ENCODE measurements at regions not wholly inside any gene's neighbourhood (a gene's known extent, or its start where the extent isn't known, plus 50 kb on each side); places are given as distances from the start of the nearest gene placed in this dataset.

GRCh38 chr2:204280262-204280668 lies 265.0 kb upstream of the PARD3B start:
- CTCF ChIA-PET = no interaction called here
- Mint-ChIP-seq H3K36me3 (no peaks in the 10 kb centered on the region), H3K27me3 (peaks cover 13 to 46% (median 20%) of the 10 kb centered on the region in 5 donors), H3K9me3 (no peaks in the 10 kb centered on the region), H3K27ac (no peak overlapping the region), H3K4me3 (no peak overlapping the region), H3K4me1 (no peaks in the 10 kb centered on the region)
- DNase-seq = no peak
- Histone ChIP-seq H3K9me3 (ENCODE audit: control insufficient read depth in 2 of 3, low read length in 3 of 3) (no peaks in the 10 kb centered on the region), H3K36me3 (ENCODE audit: control insufficient read depth in 2 of 3, insufficient read depth in 3 of 3, low read length in 3 of 3) (no peaks in the 10 kb centered on the region), H3K27me3 (ENCODE audit: control insufficient read depth in 2 of 2, insufficient read depth in 2 of 2, low read length in 2 of 2) (no peaks in the 10 kb centered on the region), H3K4me1 (ENCODE audit: control insufficient read depth in 2 of 2, insufficient read depth in 2 of 2, low read length in 2 of 2) (no peaks in the 10 kb centered on the region), H3K4me3 (ENCODE audit: low read length) (no peak overlapping the region), H3K27ac (ENCODE audit: low read depth, low read length) (no peak overlapping the region)
- no peak for ATAC-seq
- intact Hi-C loops (cut with micrococcal nuclease) = no loop called here
- POLR2A ChIA-PET = no interaction called here

- ChIA-PET POLR2A (no interaction called here), CTCF (interaction anchor here (0.6 kb wide), 1 partner anchor 1687 kb away, joined by 3 read pairs; no protein-coding TSS in a partner anchor)
- Histone ChIP-seq H3K27me3 (ENCODE audit: control insufficient read depth in 2 of 2, insufficient read depth in 2 of 2, low read length in 2 of 2) (no peaks in the 10 kb centered on the region), H3K4me3 (ENCODE audit: low read length) (no peak overlapping the region), H3K4me1 (ENCODE audit: control insufficient read depth in 2 of 2, insufficient read depth in 2 of 2, low read length in 2 of 2) (no peaks in the 10 kb centered on the region), H3K27ac (ENCODE audit: low read depth, low read length) (no peak overlapping the region), H3K9me3 (ENCODE audit: control insufficient read depth in 2 of 3, low read length in 3 of 3) (no peaks in the 10 kb centered on the region), H3K36me3 (ENCODE audit: control insufficient read depth in 2 of 3, insufficient read depth in 3 of 3, low read length in 3 of 3) (no peaks in the 10 kb centered on the region)
- no peak for DNase-seq
- H3K36me3 Mint-ChIP-seq = no peaks in the 10 kb centered on the region
- H3K9me3 Mint-ChIP-seq = no peaks in the 10 kb centered on the region
- H3K4me3 Mint-ChIP-seq = no peak overlapping the region
- H3K27ac Mint-ChIP-seq = no peak overlapping the region
- peaks cover 13 to 30% (median 20%) of the 10 kb centered on the region in 5 donors for H3K27me3 Mint-ChIP-seq
- H3K4me1 Mint-ChIP-seq = no peaks in the 10 kb centered on the region
- no peak for ATAC-seq
- intact Hi-C loops (cut with micrococcal nuclease) = no loop called here
These were observed 263.2 kb upstream of the PARD3B start for GRCh38 chr2:204282081-204282480.

GRCh38 chr2:204282525-204282924 lies 262.8 kb upstream of the PARD3B start:
- H3K9me3 Mint-ChIP-seq = no peaks in the 10 kb centered on the region
- no peaks in the 10 kb centered on the region for H3K36me3 ChIP-seq (ENCODE audit: control insufficient read depth in 2 of 3, insufficient read depth in 3 of 3, low read length in 3 of 3)

GRCh38 chr2:204289066-204289465 lies 256.2 kb upstream of the PARD3B start:
- ChIA-PET POLR2A (no interaction called here), CTCF (no interaction called here)
- DNase-seq (no peak), ATAC-seq (no peak)
- Histone ChIP-seq H3K9me3 (ENCODE audit: control insufficient read depth in 2 of 3, low read length in 3 of 3) (no peaks in the 10 kb centered on the region), H3K36me3 (ENCODE audit: control insufficient read depth in 2 of 3, insufficient read depth in 3 of 3, low read length in 3 of 3) (no peaks in the 10 kb centered on the region), H3K4me3 (ENCODE audit: low read length) (no peak overlapping the region), H3K4me1 (ENCODE audit: control insufficient read depth in 2 of 2, insufficient read depth in 2 of 2, low read length in 2 of 2) (no peaks in the 10 kb centered on the region), H3K27me3 (ENCODE audit: control insufficient read depth in 2 of 2, insufficient read depth in 2 of 2, low read length in 2 of 2) (no peaks in the 10 kb centered on the region), H3K27ac (ENCODE audit: low read depth, low read length) (no peak overlapping the region)
- Mint-ChIP-seq H3K27ac (no peak overlapping the region), H3K27me3 (peaks cover 14 to 36% (median 28%) of the 10 kb centered on the region in 5 donors), H3K4me3 (no peak overlapping the region), H3K4me1 (no peaks in the 10 kb centered on the region), H3K9me3 (no peaks in the 10 kb centered on the region), H3K36me3 (no peaks in the 10 kb centered on the region)
- intact Hi-C loops (cut with micrococcal nuclease) = no loop called here

More at GRCh38 chr2:204282525-204282924, 262.8 kb upstream of the PARD3B start:
- Mint-ChIP-seq H3K36me3 (no peaks in the 10 kb centered on the region), H3K4me3 (no peak overlapping the region), H3K27ac (no peak overlapping the region), H3K27me3 (peaks cover 13 to 33% (median 20%) of the 10 kb centered on the region in 5 donors), H3K4me1 (no peaks in the 10 kb centered on the region)
- H3K27me3 ChIP-seq (ENCODE audit: control insufficient read depth in 2 of 2, insufficient read depth in 2 of 2, low read length in 2 of 2) = no peaks in the 10 kb centered on the region
- intact Hi-C loops (cut with micrococcal nuclease) = no loop called here
- H3K4me1 ChIP-seq (ENCODE audit: control insufficient read depth in 2 of 2, insufficient read depth in 2 of 2, low read length in 2 of 2) = no peaks in the 10 kb centered on the region
- POLR2A ChIA-PET = no interaction called here
- no peaks in the 10 kb centered on the region for H3K9me3 ChIP-seq (ENCODE audit: control insufficient read depth in 2 of 3, low read length in 3 of 3)
- H3K4me3 ChIP-seq (ENCODE audit: low read length) = no peak overlapping the region
- ATAC-seq (no peak), DNase-seq (no peak)
- no peak overlapping the region for H3K27ac ChIP-seq (ENCODE audit: low read depth, low read length)
- CTCF ChIA-PET = no interaction called here

- Histone ChIP-seq H3K27me3 (ENCODE audit: control insufficient read depth in 2 of 2, insufficient read depth in 2 of 2, low read length in 2 of 2) (peaks cover 0 to 2% of the 10 kb centered on the region in 2 donors), H3K36me3 (ENCODE audit: control insufficient read depth in 2 of 3, insufficient read depth in 3 of 3, low read length in 3 of 3) (no peaks in the 10 kb centered on the region), H3K4me1 (ENCODE audit: control insufficient read depth in 2 of 2, insufficient read depth in 2 of 2, low read length in 2 of 2) (no peaks in the 10 kb centered on the region), H3K9me3 (ENCODE audit: control insufficient read depth in 2 of 3, low read length in 3 of 3) (no peaks in the 10 kb centered on the region), H3K4me3 (ENCODE audit: low read length) (no peak overlapping the region), H3K27ac (ENCODE audit: low read depth, low read length) (no peak overlapping the region)
- Mint-ChIP-seq H3K9me3 (no peaks in the 10 kb centered on the region), H3K4me1 (no peaks in the 10 kb centered on the region), H3K36me3 (no peaks in the 10 kb centered on the region), H3K4me3 (no peak overlapping the region), H3K27me3 (peaks cover 14 to 41% (median 33%) of the 10 kb centered on the region in 5 donors), H3K27ac (no peak overlapping the region)
- POLR2A ChIA-PET = no interaction called here
- CTCF ChIA-PET = no interaction called here
- ATAC-seq (no peak), DNase-seq (no peak)
- intact Hi-C loops (cut with micrococcal nuclease) = no loop called here
These were observed 252.8 kb upstream of the PARD3B start for GRCh38 chr2:204292439-204292838.

GRCh38 chr2:204293884-204294747 lies 251.2 kb upstream of the PARD3B start:
- no peak for ATAC-seq
- intact Hi-C loops (cut with micrococcal nuclease) = no loop called here
- H3K9me3 ChIP-seq (ENCODE audit: control insufficient read depth in 2 of 3, low read length in 3 of 3) = no peaks in the 10 kb centered on the region
- H3K27me3 Mint-ChIP-seq = peaks cover 13 to 31% (median 20%) of the 10 kb centered on the region in 5 donors
- no peaks in the 10 kb centered on the region for H3K9me3 Mint-ChIP-seq
- H3K36me3 ChIP-seq (ENCODE audit: control insufficient read depth in 2 of 3, insufficient read depth in 3 of 3, low read length in 3 of 3) = no peaks in the 10 kb centered on the region
- no peak overlapping the region for H3K4me3 ChIP-seq (ENCODE audit: low read length)
- peaks cover 0 to 2% of the 10 kb centered on the region in 2 donors for H3K27me3 ChIP-seq (ENCODE audit: control insufficient read depth in 2 of 2, insufficient read depth in 2 of 2, low read length in 2 of 2)
- H3K4me1 Mint-ChIP-seq = no peaks in the 10 kb centered on the region
- ChIA-PET POLR2A (no interaction called here), CTCF (no interaction called here)
- H3K4me3 Mint-ChIP-seq = no peak overlapping the region
- H3K27ac ChIP-seq (ENCODE audit: low read depth, low read length) = no peak overlapping the region
- no peak for DNase-seq
- no peaks in the 10 kb centered on the region for H3K36me3 Mint-ChIP-seq
- no peak overlapping the region for H3K27ac Mint-ChIP-seq
- no peaks in the 10 kb centered on the region for H3K4me1 ChIP-seq (ENCODE audit: control insufficient read depth in 2 of 2, insufficient read depth in 2 of 2, low read length in 2 of 2)

- no peak for ATAC-seq
- Mint-ChIP-seq H3K4me3 (no peak overlapping the region), H3K9me3 (no peaks in the 10 kb centered on the region), H3K27me3 (peaks cover 5 to 17% (median 9%) of the 10 kb centered on the region in 5 donors), H3K27ac (no peak overlapping the region), H3K4me1 (no peaks in the 10 kb centered on the region), H3K36me3 (no peaks in the 10 kb centered on the region)
- Histone ChIP-seq H3K27me3 (ENCODE audit: control insufficient read depth in 2 of 2, insufficient read depth in 2 of 2, low read length in 2 of 2) (peaks cover 0 to 2% of the 10 kb centered on the region in 2 donors), H3K27ac (ENCODE audit: low read depth, low read length) (no peak overlapping the region), H3K9me3 (ENCODE audit: control insufficient read depth in 2 of 3, low read length in 3 of 3) (no peaks in the 10 kb centered on the region), H3K4me3 (ENCODE audit: low read length) (no peak overlapping the region), H3K4me1 (ENCODE audit: control insufficient read depth in 2 of 2, insufficient read depth in 2 of 2, low read length in 2 of 2) (no peaks in the 10 kb centered on the region), H3K36me3 (ENCODE audit: control insufficient read depth in 2 of 3, insufficient read depth in 3 of 3, low read length in 3 of 3) (no peaks in the 10 kb centered on the region)
- POLR2A ChIA-PET = no interaction called here
- intact Hi-C loops (cut with micrococcal nuclease) = no loop called here
- CTCF ChIA-PET = no interaction called here
- no peak for DNase-seq
These were observed 246.9 kb upstream of the PARD3B start for GRCh38 chr2:204298404-204298803.
